ENCODE measurements at regions not wholly inside any gene's neighbourhood (a gene's known extent, or its start where the extent isn't known, plus 50 kb on each side); places are given as distances from the start of the nearest gene placed in this dataset.

DNA sequence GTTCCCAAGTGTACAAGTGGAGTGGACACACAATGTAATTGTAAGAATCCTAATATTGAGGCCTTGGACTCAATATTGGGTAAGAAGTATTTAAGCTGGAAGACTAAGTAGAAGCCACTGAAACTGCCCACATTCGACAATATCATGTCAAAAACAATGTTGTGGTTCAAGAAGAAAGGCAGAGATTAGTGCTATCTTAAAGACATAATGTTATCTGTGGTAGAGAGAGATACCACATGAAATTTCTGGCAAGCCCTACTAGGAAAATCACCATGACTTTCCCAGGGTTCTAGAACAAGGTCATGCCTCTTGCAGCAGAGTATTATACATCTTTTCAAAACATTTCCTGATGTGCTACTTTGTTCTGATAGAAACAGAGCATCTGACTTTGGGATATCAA is 192.6 kb downstream of the RAP2B start:
- no peaks in the 10 kb centered on the region for H3K9me3 ChIP-seq (ENCODE audit: control insufficient read depth, insufficient read depth, low read depth, low read length)
- no peaks in the 10 kb centered on the region for H3K36me3 ChIP-seq (ENCODE audit: control insufficient read depth in 2 of 2, insufficient read depth in 1 of 2, low read length in 2 of 2)
- CTCF ChIA-PET: interaction anchor here (0.9 kb wide), 1 partner anchor 85 kb away, joined by 3 read pairs; no protein-coding TSS in a partner anchor
- H3K4me1 ChIP-seq (ENCODE audit: control insufficient read depth, insufficient read depth, low read length): no peaks in the 10 kb centered on the region
- POLR2A ChIA-PET: no interaction called here
- TF ChIP-seq, protein P1, sequence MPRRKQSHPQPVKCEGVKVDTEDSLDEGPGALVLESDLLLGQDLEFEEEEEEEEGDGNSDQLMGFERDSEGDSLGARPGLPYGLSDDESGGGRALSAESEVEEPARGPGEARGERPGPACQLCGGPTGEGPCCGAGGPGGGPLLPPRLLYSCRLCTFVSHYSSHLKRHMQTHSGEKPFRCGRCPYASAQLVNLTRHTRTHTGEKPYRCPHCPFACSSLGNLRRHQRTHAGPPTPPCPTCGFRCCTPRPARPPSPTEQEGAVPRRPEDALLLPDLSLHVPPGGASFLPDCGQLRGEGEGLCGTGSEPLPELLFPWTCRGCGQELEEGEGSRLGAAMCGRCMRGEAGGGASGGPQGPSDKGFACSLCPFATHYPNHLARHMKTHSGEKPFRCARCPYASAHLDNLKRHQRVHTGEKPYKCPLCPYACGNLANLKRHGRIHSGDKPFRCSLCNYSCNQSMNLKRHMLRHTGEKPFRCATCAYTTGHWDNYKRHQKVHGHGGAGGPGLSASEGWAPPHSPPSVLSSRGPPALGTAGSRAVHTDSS (tag by site-specific recombination; IDR thresholded peaks at IDR 0.05): no peak
- TF ChIP-seq ZNF624 (tag by site-specific recombination; IDR thresholded peaks at IDR 0.05) (no peak), ZNF112 (tag by site-specific recombination; IDR thresholded peaks at IDR 0.05) (no peak), KLF1 (tag by site-specific recombination; IDR thresholded peaks at IDR 0.05) (no peak), ZNF792 (tag by site-specific recombination; IDR thresholded peaks at IDR 0.05) (no peak), ZNF747 (tag by site-specific recombination; IDR thresholded peaks at IDR 0.05) (no peak), ZNF24 (tag by site-specific recombination; IDR thresholded peaks at IDR 0.05) (no peak), ZNF529 (tag by site-specific recombination; IDR thresholded peaks at IDR 0.05; ENCODE audit: insufficient replicate concordance) (no peak)
- TF ChIP-seq, protein P2, sequence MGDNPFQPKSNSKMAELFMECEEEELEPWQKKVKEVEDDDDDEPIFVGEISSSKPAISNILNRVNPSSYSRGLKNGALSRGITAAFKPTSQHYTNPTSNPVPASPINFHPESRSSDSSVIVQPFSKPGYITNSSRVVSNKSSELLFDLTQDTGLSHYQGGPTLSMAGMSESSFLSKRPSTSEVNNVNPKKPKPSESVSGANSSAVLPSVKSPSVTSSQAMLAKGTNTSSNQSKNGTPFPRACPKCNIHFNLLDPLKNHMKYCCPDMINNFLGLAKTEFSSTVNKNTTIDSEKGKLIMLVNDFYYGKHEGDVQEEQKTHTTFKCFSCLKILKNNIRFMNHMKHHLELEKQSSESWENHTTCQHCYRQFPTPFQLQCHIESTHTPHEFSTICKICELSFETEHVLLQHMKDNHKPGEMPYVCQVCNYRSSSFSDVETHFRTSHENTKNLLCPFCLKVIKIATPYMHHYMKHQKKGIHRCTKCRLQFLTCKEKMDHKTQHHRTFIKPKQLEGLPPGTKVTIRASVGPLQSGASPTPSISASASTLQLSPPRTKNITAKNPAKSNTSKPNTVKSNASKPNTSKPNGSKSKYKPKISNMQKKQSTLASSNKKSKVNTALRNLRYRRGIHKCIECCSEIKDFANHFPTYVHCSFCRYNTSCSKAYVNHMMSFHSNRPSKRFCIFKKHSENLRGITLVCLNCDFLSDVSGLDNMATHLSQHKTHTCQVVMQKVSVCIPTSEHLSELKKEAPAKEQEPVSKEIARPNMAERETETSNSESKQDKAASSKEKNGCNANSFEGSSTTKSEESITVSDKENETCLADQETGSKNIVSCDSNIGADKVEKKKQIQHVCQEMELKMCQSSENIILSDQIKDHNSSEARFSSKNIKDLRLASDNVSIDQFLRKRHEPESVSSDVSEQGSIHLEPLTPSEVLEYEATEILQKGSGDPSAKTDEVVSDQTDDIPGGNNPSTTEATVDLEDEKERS (tag by site-specific recombination; IDR thresholded peaks at IDR 0.05): no peak
- TF ChIP-seq, protein P3, sequence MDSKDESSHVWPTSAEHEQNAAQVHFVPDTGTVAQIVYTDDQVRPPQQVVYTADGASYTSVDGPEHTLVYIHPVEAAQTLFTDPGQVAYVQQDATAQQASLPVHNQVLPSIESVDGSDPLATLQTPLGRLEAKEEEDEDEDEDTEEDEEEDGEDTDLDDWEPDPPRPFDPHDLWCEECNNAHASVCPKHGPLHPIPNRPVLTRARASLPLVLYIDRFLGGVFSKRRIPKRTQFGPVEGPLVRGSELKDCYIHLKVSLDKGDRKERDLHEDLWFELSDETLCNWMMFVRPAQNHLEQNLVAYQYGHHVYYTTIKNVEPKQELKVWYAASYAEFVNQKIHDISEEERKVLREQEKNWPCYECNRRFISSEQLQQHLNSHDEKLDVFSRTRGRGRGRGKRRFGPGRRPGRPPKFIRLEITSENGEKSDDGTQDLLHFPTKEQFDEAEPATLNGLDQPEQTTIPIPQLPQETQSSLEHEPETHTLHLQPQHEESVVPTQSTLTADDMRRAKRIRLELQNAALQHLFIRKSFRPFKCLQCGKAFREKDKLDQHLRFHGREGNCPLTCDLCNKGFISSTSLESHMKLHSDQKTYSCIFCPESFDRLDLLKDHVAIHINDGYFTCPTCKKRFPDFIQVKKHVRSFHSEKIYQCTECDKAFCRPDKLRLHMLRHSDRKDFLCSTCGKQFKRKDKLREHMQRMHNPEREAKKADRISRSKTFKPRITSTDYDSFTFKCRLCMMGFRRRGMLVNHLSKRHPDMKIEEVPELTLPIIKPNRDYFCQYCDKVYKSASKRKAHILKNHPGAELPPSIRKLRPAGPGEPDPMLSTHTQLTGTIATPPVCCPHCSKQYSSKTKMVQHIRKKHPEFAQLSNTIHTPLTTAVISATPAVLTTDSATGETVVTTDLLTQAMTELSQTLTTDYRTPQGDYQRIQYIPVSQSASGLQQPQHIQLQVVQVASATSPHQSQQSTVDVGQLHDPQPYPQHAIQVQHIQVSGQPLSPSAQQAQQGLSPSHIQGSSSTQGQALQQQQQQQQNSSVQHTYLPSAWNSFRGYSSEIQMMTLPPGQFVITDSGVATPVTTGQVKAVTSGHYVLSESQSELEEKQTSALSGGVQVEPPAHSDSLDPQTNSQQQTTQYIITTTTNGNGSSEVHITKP (tag by site-specific recombination; IDR thresholded peaks at IDR 0.05): no peak
- TF ChIP-seq, protein P4, sequence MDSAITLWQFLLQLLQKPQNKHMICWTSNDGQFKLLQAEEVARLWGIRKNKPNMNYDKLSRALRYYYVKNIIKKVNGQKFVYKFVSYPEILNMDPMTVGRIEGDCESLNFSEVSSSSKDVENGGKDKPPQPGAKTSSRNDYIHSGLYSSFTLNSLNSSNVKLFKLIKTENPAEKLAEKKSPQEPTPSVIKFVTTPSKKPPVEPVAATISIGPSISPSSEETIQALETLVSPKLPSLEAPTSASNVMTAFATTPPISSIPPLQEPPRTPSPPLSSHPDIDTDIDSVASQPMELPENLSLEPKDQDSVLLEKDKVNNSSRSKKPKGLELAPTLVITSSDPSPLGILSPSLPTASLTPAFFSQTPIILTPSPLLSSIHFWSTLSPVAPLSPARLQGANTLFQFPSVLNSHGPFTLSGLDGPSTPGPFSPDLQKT (IDR thresholded peaks at IDR 0.05; ENCODE audit: borderline replicate concordance, low read depth, low read length): no peak
- no peak overlapping the region for H3K27ac ChIP-seq (ENCODE audit: extremely low read depth, low read depth, low read length)
- no peak overlapping the region for H3K4me3 ChIP-seq (ENCODE audit: low read depth, low read length)

DNA sequence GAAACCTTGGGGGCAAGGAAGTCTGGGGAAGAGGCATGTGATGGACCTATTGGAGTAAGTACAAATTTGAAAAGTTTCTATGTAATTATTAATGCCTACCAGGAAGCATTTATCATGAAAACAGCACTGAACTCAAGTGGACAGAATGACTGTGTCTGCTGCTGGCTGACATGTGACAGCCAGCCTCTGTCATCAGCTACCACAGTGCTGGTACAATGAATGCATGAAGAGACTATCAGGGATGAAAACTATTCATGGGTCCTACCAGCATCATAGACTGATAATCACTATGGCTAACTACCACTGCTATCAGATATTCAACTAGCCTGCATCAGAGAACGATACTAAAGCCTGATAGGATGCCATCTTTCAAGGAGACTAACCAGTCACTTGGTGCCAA is 193.5 kb downstream of the RAP2B start:
- Histone ChIP-seq H3K36me3 (ENCODE audit: control insufficient read depth in 2 of 2, insufficient read depth in 1 of 2, low read length in 2 of 2) (no peaks in the 10 kb centered on the region), H3K9me3 (ENCODE audit: control insufficient read depth, insufficient read depth, low read depth, low read length) (no peaks in the 10 kb centered on the region), H3K27ac (ENCODE audit: extremely low read depth, low read depth, low read length) (no peak overlapping the region), H3K4me1 (ENCODE audit: control insufficient read depth, insufficient read depth, low read length) (no peaks in the 10 kb centered on the region), H3K4me3 (ENCODE audit: low read depth, low read length) (no peak overlapping the region)
- CTCF ChIA-PET: interaction anchor here (0.9 kb wide), 1 partner anchor 84 kb away, joined by 3 read pairs; no protein-coding TSS in a partner anchor
- POLR2A ChIA-PET: no interaction called here
- TF ChIP-seq ZNF169 (tag by site-specific recombination; IDR thresholded peaks at IDR 0.05) (no peak), ZNF623 (tag by site-specific recombination; IDR thresholded peaks at IDR 0.05) (no peak), KLF10 (tag by site-specific recombination; IDR thresholded peaks at IDR 0.05) (no peak)

Data from HEK293 (cell line).